GM12872 (cell line): ENCODE measurements at regions not wholly inside any gene's neighbourhood (a gene's known extent, or its start where the extent isn't known, plus 50 kb on each side); places are given as distances from the start of the nearest gene placed in this dataset.

Experiments used
- CTCF ChIP-seq: IDR thresholded peaks from 3 replicates; pipeline ENCODE4 v1.5.1; 2011; ENCODE audit warnings: low read depth, mild to moderate bottlenecking, low read length, moderate library complexity; ENCODE audit not compliant: insufficient read depth

- TF ChIP-seq CTCF = no peak
Observed at GRCh38 chr13:103812558-103812957, 746.3 kb upstream of the SLC10A2 start.

DNA sequence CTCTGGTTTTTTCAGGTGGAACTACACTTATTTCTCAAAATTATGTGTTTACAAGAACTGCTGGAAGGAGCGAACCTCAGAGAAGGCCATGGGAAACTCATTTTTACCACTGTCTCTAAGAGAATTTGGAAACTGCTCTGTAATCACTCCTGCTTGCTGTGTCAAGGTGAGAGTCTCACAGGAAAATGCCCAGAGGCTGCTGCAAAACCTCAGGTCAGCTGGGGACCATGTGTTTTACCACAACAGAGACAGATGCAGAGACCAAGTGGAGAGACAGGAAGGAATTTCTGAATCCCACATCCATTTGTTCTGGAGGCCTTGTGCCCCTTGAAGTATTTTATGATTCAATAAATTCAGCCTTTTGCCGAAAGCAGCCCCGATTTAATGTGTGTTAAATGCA is 743.8 kb upstream of the SLC10A2 start:
- TF ChIP-seq CTCF = no peak

DNA sequence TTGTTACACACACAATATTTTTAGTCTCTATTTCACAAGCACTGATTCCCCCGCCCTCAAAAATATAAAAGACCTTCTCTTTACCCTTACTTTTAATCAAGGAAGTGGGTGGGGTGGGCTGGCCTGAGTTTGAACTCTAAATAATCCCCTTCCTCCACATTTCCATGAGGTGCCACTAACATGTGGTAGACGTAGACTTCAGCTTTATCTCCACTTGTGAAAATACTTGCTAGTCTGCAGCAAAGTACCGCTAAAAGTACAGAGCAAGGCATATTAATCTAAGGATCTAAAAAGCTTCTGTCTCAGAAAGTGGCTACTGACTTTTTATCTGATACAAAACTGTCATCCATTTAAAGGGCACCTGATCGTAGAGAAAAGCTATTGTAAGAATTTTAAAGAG is 739.6 kb upstream of the SLC10A2 start:
- no peak for TF ChIP-seq CTCF

DNA sequence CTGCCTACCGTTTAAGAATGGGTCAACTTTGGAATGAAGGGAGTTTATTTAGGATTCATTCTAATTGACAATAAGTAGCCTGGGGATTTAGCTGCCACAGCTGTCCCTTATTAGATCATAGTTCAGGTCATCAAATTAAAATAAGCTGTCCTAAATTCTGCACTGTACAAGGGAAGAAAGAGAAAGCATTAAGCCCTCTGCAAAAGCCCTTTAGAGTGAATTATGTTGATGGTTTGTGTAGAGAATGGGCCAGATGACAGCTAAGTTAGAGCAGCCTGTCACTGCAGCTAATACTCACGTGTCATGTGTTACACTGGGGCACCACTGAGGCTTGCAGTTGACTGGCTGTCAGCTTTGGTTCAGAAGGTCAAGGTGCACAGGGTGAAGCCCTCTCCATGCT is 737.1 kb upstream of the SLC10A2 start:
- TF ChIP-seq CTCF = no peak

DNA sequence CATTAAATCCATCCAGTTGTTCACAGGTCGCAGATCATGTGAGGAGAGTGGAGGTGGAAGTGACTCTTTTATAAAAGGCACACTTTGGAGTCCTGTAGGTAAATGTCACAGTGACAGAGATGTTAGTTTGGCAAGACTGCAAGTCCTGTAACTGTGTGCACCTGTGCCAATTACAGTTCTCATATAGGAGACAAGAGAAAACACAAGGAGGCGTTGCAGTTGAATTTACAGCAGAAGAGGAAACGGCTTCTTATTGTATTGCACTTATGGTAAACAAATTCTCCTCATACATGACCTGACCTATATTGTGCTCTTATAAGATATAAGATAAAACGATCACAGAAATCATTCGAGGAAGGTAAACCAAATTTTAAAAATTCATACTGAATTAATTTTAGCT is 732.8 kb upstream of the SLC10A2 start:
- TF ChIP-seq CTCF = 0 out of 3 replicates have a peak, but pooled peaks have one; percentile 4

GRCh38 chr13:103795892-103796478 is 729.8 kb upstream of the SLC10A2 start:
- TF ChIP-seq CTCF = no peak

- TF ChIP-seq CTCF = no peak
Observed at GRCh38 chr13:103794526-103794925, 728.3 kb upstream of the SLC10A2 start.
